ENCODE measurements at regions not wholly inside any gene's neighbourhood (a gene's known extent, or its start where the extent isn't known, plus 50 kb on each side); places are given as distances from the start of the nearest gene placed in this dataset.
A peak's percentile ranks its signal among the peaks of the same experiment; 100 is the strongest.

GRCh38 chr1:168474322-168474721 is 69.5 kb downstream of the XCL2 start:
- Histone ChIP-seq H3K27me3 (no peaks in the 10 kb centered on the region), H3K4me3 (no peak overlapping the region), H3K4me1 (peaks cover 0 to 4% (median 0%) of the 10 kb centered on the region in 4 donors), H3K36me3 (no peaks in the 10 kb centered on the region), H3K27ac (no peak overlapping the region), H3K9me3 (no peaks in the 10 kb centered on the region)
- intact Hi-C loops (cut with DNase I): no loop called here
- TF ChIP-seq POLR2A (IDR thresholded peaks at IDR 0.05): no peak
- TF ChIP-seq, protein P1, sequence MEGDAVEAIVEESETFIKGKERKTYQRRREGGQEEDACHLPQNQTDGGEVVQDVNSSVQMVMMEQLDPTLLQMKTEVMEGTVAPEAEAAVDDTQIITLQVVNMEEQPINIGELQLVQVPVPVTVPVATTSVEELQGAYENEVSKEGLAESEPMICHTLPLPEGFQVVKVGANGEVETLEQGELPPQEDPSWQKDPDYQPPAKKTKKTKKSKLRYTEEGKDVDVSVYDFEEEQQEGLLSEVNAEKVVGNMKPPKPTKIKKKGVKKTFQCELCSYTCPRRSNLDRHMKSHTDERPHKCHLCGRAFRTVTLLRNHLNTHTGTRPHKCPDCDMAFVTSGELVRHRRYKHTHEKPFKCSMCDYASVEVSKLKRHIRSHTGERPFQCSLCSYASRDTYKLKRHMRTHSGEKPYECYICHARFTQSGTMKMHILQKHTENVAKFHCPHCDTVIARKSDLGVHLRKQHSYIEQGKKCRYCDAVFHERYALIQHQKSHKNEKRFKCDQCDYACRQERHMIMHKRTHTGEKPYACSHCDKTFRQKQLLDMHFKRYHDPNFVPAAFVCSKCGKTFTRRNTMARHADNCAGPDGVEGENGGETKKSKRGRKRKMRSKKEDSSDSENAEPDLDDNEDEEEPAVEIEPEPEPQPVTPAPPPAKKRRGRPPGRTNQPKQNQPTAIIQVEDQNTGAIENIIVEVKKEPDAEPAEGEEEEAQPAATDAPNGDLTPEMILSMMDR (IDR thresholded peaks at IDR 0.05): no peak
- no peak for ATAC-seq
- DNase-seq: no peak
- no CpG with 5 or more reads among the region's 1 CpG for WGBS (ENCODE audit: insufficient coverage, low coverage, low lambda C conversion rate, missing lambda C conversion rate)

DNA sequence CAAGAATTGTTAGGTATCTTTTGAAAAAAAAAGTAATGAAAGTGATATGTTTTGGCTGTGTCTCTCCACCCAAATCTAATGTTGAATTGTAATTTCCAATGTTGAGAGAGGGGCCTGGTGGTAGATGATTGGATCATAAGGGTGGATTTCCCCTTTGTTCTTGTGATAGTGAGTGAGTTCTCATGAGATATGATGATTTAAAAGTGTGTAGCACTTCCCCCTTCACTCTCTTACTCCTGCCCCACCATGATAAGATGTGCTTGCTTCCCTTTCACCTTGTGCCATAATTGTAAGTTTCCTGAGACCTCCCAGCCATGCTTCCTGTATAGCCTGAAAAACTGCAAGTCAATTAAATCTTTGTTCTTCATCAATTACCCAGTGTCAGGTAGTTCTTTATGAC is 70.7 kb downstream of the XCL2 start:
- no peak overlapping the region for H3K27ac ChIP-seq
- H3K36me3 ChIP-seq: no peaks in the 10 kb centered on the region
- no peaks in the 10 kb centered on the region for H3K9me3 ChIP-seq
- H3K4me3 ChIP-seq: no peak overlapping the region
- TF ChIP-seq, protein P1 (IDR thresholded peaks at IDR 0.05): no peak
- no peak for TF ChIP-seq POLR2A (IDR thresholded peaks at IDR 0.05)
- H3K27me3 ChIP-seq: no peaks in the 10 kb centered on the region
- DNase-seq: no peak
- intact Hi-C loops (cut with DNase I): no loop called here
- no peak for ATAC-seq
- H3K4me1 ChIP-seq: peaks cover 0 to 4% (median 0%) of the 10 kb centered on the region in 4 donors

DNA sequence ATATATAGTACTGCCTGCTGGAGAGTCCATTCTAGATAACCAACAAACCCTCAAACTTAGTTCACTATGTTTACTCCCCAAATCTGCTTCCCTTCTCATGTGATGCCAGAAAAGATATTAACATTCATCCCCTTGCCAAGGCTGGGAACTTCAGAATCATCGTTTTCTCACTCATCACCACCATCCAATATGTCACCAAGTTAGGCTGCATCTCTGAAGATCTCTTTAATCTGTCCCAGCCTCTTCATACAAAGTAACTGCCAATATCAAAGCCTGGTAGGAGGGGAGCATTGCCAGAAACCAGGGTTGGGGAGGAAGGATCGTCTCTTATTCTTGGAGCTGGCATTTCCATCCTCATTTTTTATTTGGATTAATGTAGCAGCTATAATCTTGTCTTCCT is 71.6 kb downstream of the XCL2 start:
- intact Hi-C loops (cut with DNase I): no loop called here
- Histone ChIP-seq H3K4me3 (no peak overlapping the region), H3K27me3 (no peaks in the 10 kb centered on the region), H3K9me3 (no peaks in the 10 kb centered on the region), H3K27ac (no peak overlapping the region), H3K4me1 (peaks cover 0 to 4% (median 0%) of the 10 kb centered on the region in 4 donors), H3K36me3 (no peaks in the 10 kb centered on the region)
- no peak for TF ChIP-seq POLR2A (IDR thresholded peaks at IDR 0.05)
- TF ChIP-seq, protein P1 (IDR thresholded peaks at IDR 0.05): no peak
- WGBS (ENCODE audit: insufficient coverage, low coverage, low lambda C conversion rate, missing lambda C conversion rate): 36% methylated on average over 2 of the region's 2 CpGs
- ATAC-seq (peak in 1 of 4 donors; percentile 34), DNase-seq (no peak)

DNA sequence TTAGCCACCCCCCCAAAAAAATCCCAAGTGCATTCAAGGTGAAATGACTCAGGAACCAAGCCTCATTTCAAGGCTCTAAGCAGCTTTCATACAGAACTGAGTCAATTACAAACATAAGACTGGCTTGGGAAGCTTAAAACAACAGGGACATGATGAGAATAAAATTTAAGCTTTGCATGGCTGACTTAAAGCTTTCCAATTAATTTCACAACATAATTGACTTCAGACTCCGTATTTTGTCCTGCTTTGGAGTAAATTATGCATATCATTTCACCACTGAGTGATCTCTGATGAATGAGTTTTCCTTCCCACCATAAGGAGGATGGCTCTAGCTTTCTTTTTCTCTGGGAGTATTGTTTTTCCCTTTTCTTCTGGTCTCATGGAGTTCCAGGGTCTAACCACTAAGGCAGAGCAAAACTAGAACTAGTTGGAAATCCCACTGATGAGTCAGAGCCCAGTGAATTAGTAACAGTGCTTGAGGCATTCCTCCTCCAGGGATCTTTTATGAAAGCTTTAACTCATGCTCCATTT is 72.8 kb downstream of the XCL2 start:
- ATAC-seq (peak in 1 of 4 donors; percentile 30), DNase-seq (no peak)
- peaks cover 0 to 4% (median 0%) of the 10 kb centered on the region in 4 donors for H3K4me1 ChIP-seq
- H3K27me3 ChIP-seq: no peaks in the 10 kb centered on the region
- no peaks in the 10 kb centered on the region for H3K36me3 ChIP-seq
- no peaks in the 10 kb centered on the region for H3K9me3 ChIP-seq
- WGBS (ENCODE audit: insufficient coverage, low coverage, low lambda C conversion rate, missing lambda C conversion rate): 73% methylated on average over 1 of the region's 1 CpG
- H3K27ac ChIP-seq: no peak overlapping the region
- intact Hi-C loops (cut with DNase I): no loop called here
- TF ChIP-seq POLR2A (IDR thresholded peaks at IDR 0.05): no peak
- TF ChIP-seq, protein P1 (IDR thresholded peaks at IDR 0.05): no peak
- H3K4me3 ChIP-seq: no peak overlapping the region

DNA sequence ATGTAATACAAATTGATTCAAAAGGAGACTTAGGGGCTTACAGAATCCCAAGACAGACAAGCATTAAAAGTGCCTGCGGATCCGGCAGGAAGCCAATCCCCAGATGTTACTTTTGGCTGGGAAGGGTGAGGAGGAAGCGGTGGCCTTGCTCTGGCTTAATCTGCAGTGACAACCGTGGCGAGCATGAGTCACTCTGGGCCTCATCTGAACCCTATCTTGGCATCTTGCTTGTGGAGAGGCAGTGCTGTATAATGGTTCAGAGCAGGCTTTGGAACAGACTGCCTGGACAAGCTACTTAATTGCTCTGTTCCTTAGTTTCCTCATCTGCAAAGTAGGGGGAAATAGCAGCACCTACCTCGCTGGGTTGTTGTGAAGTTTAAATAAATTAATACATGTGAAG is 74.1 kb downstream of the XCL2 start:
- H3K9me3 ChIP-seq: no peaks in the 10 kb centered on the region
- DNase-seq: peak in 2 of 3 donors; percentile 43 to 47
- TF ChIP-seq, protein P1 (IDR thresholded peaks at IDR 0.05): no peak
- no peak for TF ChIP-seq POLR2A (IDR thresholded peaks at IDR 0.05)
- H3K27me3 ChIP-seq: no peaks in the 10 kb centered on the region
- peaks cover 0 to 4% (median 0%) of the 10 kb centered on the region in 4 donors for H3K4me1 ChIP-seq
- no peak overlapping the region for H3K4me3 ChIP-seq
- H3K36me3 ChIP-seq: no peaks in the 10 kb centered on the region
- ATAC-seq: peak; percentile 60 to 84 (median 73)
- no peak overlapping the region for H3K27ac ChIP-seq
- intact Hi-C loops (cut with DNase I): no loop called here
- 46% methylated on average over 5 of the region's 6 CpGs for WGBS (ENCODE audit: insufficient coverage, low coverage, low lambda C conversion rate, missing lambda C conversion rate)

Data from right lobe of liver (tissue), 6 donors.